ENCODE measurements at regions not wholly inside any gene's neighbourhood (a gene's known extent, or its start where the extent isn't known, plus 50 kb on each side); places are given as distances from the start of the nearest gene placed in this dataset.

DNA sequence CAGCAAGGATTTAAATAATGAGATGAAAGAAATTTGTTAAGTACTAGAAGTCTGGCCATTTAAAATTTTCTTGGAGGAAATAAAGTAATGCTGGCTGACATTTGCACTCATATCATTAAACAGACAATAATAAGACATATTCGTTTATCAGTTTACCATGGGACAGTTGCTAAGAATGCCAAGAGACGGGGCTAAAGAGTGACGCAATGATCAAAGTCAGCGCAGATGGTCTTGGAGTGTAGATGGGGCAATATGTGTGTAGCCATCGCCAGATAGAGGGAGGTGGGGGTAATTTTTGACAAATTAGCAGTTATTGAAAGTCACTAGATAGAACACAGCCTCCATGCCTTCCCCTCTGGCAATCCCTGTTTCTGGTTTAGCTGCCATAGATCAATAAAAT, 413.2 kb upstream of the JAG1 start:
- no peaks in the 10 kb centered on the region for H3K9me3 ChIP-seq
- ATAC-seq (no peak), DNase-seq (no peak)
- no peaks in the 10 kb centered on the region for H3K27me3 ChIP-seq
- no peak overlapping the region for H3K27ac ChIP-seq
- H3K36me3 ChIP-seq, result no peaks in the 10 kb centered on the region
- intact Hi-C loops (cut with DNase I), result no loop called here
- TF ChIP-seq, protein P1, sequence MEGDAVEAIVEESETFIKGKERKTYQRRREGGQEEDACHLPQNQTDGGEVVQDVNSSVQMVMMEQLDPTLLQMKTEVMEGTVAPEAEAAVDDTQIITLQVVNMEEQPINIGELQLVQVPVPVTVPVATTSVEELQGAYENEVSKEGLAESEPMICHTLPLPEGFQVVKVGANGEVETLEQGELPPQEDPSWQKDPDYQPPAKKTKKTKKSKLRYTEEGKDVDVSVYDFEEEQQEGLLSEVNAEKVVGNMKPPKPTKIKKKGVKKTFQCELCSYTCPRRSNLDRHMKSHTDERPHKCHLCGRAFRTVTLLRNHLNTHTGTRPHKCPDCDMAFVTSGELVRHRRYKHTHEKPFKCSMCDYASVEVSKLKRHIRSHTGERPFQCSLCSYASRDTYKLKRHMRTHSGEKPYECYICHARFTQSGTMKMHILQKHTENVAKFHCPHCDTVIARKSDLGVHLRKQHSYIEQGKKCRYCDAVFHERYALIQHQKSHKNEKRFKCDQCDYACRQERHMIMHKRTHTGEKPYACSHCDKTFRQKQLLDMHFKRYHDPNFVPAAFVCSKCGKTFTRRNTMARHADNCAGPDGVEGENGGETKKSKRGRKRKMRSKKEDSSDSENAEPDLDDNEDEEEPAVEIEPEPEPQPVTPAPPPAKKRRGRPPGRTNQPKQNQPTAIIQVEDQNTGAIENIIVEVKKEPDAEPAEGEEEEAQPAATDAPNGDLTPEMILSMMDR (IDR thresholded peaks at IDR 0.05), result no peak
- no peak overlapping the region for H3K4me3 ChIP-seq
- no peaks in the 10 kb centered on the region for H3K4me1 ChIP-seq

DNA sequence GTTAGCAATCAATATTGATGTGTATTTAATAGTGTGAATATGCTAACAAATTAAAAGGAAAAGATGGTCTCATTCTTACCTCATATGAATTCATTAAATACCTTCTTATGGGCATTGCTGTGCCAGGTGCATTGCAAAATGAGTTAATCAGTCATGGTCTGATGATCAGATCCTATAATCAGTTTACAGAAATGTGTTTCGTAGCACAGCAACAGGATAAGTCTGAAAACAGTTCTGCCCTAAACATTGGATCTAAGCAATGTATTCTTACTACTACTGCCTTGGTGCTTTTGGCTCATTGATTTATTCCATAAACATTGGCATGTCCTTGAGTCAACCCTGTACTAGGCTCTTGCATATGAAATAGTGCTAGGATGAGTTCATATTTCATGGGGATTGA, 417.0 kb upstream of the JAG1 start:
- intact Hi-C loops (cut with DNase I), result no loop called here

DNA sequence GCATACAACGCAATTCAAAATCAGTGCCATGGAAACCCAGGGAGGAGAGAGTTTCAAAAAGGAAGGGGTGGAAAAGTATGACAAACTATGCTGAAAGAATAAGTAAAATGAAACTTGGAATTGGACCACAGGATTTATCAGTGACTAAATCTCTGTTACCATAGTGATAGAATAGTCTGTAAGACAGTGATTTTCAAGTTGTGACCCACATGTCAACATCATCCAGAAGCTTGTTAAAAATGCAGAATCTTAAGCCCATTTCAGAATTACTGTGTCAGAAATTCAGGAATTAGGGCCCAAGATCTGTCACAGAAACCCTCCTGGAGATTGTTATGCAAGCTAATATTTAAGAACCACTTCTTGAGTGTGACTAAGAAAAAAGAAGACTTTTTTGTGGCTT, 417.7 kb upstream of the JAG1 start:
- TF ChIP-seq, protein P1 (IDR thresholded peaks at IDR 0.05), result no peak
- DNase-seq, result no peak
- Histone ChIP-seq H3K27ac (no peak overlapping the region), H3K27me3 (no peaks in the 10 kb centered on the region), H3K36me3 (no peaks in the 10 kb centered on the region), H3K4me3 (no peak overlapping the region), H3K9me3 (no peaks in the 10 kb centered on the region), H3K4me1 (no peaks in the 10 kb centered on the region)
- intact Hi-C loops (cut with DNase I), result no loop called here
- ATAC-seq, result no peak

More for the DNA sequence above, 417.0 kb upstream of the JAG1 start:
- TF ChIP-seq, protein P1 (IDR thresholded peaks at IDR 0.05), result no peak
- DNase-seq (no peak), ATAC-seq (no peak)
- no peaks in the 10 kb centered on the region for H3K4me1 ChIP-seq
- H3K4me3 ChIP-seq, result no peak overlapping the region
- no peaks in the 10 kb centered on the region for H3K9me3 ChIP-seq
- no peaks in the 10 kb centered on the region for H3K27me3 ChIP-seq
- no peaks in the 10 kb centered on the region for H3K36me3 ChIP-seq
- no peak overlapping the region for H3K27ac ChIP-seq

DNA sequence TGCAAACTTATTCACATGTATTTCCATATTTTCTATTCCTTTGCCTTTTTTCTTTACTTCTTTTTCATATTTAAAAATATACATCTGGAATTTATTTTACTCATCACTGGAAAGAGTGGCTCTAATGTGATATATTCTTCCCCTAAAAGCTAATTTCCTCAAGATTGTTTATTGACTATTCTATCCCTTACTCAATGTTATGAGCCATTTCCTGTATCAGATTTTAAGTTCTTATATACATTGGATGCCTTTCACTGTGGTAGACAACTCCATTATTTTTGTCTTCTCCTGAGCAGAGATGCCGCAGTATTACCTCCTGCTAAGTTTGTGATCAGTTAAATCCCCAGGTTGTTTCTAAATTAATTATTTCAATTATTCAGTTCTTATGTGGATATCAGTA, 418.4 kb upstream of the JAG1 start:
- intact Hi-C loops (cut with DNase I), result no loop called here
- ATAC-seq, result no peak
- H3K9me3 ChIP-seq, result no peaks in the 10 kb centered on the region

DNA sequence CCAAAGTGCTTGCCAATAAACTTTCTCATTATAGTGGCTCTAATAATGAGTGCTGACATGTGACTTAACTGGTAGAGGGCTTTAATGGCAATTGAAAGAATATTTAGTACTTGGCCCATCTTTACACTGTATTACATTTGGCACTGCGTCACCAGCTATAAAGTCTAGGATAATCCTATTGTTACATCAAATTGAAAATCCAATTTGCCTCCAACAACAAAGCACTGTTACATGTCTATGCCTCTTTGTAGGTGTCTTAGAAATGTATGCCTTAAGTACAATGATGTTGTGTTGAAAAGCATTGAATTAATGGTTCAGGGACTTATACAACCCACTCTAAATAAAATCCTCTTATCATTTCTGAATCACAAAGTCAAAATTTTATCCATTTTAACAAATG, 420.4 kb upstream of the JAG1 start:
- intact Hi-C loops (cut with DNase I), result no loop called here
- H3K9me3 ChIP-seq, result no peaks in the 10 kb centered on the region
- no peak overlapping the region for H3K4me3 ChIP-seq
- no peaks in the 10 kb centered on the region for H3K27me3 ChIP-seq
- DNase-seq (no peak), ATAC-seq (no peak)
- H3K36me3 ChIP-seq, result no peaks in the 10 kb centered on the region
- H3K27ac ChIP-seq, result no peak overlapping the region
- no peaks in the 10 kb centered on the region for H3K4me1 ChIP-seq
- TF ChIP-seq, protein P1 (IDR thresholded peaks at IDR 0.05), result no peak

More for the DNA sequence above, 418.4 kb upstream of the JAG1 start:
- Histone ChIP-seq H3K36me3 (no peaks in the 10 kb centered on the region), H3K27ac (no peak overlapping the region), H3K27me3 (no peaks in the 10 kb centered on the region), H3K4me3 (no peak overlapping the region), H3K4me1 (no peaks in the 10 kb centered on the region)
- DNase-seq, result no peak
- TF ChIP-seq, protein P1 (IDR thresholded peaks at IDR 0.05), result no peak
